ENCODE measurements at regions not wholly inside any gene's neighbourhood (a gene's known extent, or its start where the extent isn't known, plus 50 kb on each side); places are given as distances from the start of the nearest gene placed in this dataset.

DNA sequence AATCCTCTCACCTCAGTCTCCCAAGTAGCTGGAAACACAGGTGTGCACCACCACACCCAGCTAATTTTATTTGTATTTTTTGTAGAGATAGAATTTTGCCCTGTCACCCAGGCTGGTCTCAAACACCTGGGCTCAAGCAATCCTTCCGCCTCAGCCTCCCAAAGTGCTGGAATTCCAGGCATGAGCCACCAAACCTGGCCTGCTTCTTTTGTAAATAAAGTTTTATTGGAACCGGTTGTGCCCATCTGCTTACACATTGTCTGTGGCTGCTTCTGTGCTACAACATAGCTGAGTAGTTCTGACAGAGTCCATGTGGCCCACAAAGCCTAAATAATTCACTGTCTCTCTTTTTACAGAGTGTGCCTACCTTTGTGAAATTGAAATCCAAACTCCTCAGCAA lies 109.7 kb upstream of the NRSN1 start:
- TF ChIP-seq GATA3 (IDR thresholded peaks at IDR 0.05; ENCODE audit: low read depth, low read length): no peak
- no peak for TF ChIP-seq GATA2 (IDR thresholded peaks at IDR 0.05; ENCODE audit: low read depth, low read length)
